Fibroblast of lung (primary cell): ENCODE measurements at regions not wholly inside any gene's neighbourhood (a gene's known extent, or its start where the extent isn't known, plus 50 kb on each side); places are given as distances from the start of the nearest gene placed in this dataset.

ENCODE experiments used
- EZH2 ChIP-seq: IDR thresholded peaks from 2 replicates; pipeline ENCODE4 v1.5.1; 2012; ENCODE audit warnings: low read length, control low read depth, mild to moderate bottlenecking; ENCODE audit errors: missing control alignments
- TF ChIP-seq, protein P1 (sequence below), 2 donors: IDR thresholded peaks in 1 of 2; conservative IDR thresholded peaks in 1 of 2; 1 replicate in 1 of 2; 2 replicates in 1 of 2; pipeline ENCODE4 v1.5.1; 2011 to 2012; ENCODE audit warnings: low read length in 2 of 2, control low read depth in 1 of 2, inconsistent platforms in 1 of 2, low read depth in 1 of 2, mild to moderate bottlenecking in 1 of 2

- TF ChIP-seq, protein P1, sequence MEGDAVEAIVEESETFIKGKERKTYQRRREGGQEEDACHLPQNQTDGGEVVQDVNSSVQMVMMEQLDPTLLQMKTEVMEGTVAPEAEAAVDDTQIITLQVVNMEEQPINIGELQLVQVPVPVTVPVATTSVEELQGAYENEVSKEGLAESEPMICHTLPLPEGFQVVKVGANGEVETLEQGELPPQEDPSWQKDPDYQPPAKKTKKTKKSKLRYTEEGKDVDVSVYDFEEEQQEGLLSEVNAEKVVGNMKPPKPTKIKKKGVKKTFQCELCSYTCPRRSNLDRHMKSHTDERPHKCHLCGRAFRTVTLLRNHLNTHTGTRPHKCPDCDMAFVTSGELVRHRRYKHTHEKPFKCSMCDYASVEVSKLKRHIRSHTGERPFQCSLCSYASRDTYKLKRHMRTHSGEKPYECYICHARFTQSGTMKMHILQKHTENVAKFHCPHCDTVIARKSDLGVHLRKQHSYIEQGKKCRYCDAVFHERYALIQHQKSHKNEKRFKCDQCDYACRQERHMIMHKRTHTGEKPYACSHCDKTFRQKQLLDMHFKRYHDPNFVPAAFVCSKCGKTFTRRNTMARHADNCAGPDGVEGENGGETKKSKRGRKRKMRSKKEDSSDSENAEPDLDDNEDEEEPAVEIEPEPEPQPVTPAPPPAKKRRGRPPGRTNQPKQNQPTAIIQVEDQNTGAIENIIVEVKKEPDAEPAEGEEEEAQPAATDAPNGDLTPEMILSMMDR (conservative IDR thresholded peaks at IDR 0.05 in 1 of 2, IDR thresholded peaks at IDR 0.05 in 1 of 2; ENCODE audit: low read depth in 1 of 2, low read length in 2 of 2), result no peak
- TF ChIP-seq EZH2, result no peak
Measured at GRCh38 chr4:13983189-13983790, 355.8 kb upstream of the BOD1L1 start.
